Choroid plexus epithelial cell (primary cell): ENCODE measurements at regions not wholly inside any gene's neighbourhood (a gene's known extent, or its start where the extent isn't known, plus 50 kb on each side); places are given as distances from the start of the nearest gene placed in this dataset.

Source experiments
- DNase-seq: peaks from one replicate; pipeline ENCODE4 v3.0.0-alpha.2; 2010; ENCODE audit warnings: low read depth
- H3K4me3 ChIP-seq: 2 replicates; pipeline ENCODE4 v1.5.1; 2011; ENCODE audit warnings: low read depth, mild to moderate bottlenecking, control low read depth, low read length, moderate library complexity
- CTCF ChIP-seq: conservative IDR thresholded peaks from 2 replicates; pipeline ENCODE4 v1.5.1; 2011; ENCODE audit warnings: low read depth, mild to moderate bottlenecking, control low read depth, inconsistent platforms, low read length, moderate library complexity

DNA sequence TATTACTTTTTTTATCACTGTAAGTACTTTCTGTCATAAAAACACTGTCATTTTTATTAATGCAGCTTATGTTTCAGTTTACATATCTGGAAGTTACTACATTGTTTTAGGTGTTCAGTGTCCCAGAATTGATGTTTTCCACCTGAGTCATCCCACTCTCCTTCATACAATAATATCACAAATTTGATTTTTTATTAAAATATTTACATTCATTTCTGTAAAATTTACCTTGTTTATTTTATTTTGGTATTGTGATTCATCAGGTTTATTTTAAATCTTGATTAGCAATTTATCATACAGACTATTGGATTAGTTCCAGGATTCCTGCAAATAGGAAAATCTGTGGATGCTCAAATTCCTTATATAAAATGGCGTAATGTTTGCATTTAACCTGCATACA is 1662.9 kb downstream of the SUCLG1 start:
- no peak for TF ChIP-seq CTCF
- H3K4me3 ChIP-seq, result no peak overlapping the region
- DNase-seq, result peak; percentile 33

DNA sequence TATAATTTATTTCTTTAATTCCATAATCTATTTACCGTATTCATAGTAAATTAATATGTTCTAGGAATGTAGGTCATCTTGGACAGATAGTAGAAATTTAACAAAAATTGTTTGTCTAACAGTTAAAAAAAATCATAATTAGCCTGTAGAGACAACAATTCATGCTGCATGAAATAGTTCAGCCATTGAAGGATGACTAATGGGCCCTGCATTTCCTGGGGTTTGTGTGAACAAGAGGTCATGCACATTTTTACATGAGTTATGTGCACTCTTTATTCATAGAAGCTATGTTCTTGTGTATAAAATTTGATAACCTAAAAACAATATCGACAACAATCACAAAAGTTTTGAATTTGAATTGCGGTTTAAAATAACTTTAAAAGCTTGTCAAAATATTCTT is 1663.6 kb downstream of the SUCLG1 start:
- H3K4me3 ChIP-seq, result no peak overlapping the region
- peak; percentile 92 for DNase-seq
- TF ChIP-seq CTCF, result no peak

DNA sequence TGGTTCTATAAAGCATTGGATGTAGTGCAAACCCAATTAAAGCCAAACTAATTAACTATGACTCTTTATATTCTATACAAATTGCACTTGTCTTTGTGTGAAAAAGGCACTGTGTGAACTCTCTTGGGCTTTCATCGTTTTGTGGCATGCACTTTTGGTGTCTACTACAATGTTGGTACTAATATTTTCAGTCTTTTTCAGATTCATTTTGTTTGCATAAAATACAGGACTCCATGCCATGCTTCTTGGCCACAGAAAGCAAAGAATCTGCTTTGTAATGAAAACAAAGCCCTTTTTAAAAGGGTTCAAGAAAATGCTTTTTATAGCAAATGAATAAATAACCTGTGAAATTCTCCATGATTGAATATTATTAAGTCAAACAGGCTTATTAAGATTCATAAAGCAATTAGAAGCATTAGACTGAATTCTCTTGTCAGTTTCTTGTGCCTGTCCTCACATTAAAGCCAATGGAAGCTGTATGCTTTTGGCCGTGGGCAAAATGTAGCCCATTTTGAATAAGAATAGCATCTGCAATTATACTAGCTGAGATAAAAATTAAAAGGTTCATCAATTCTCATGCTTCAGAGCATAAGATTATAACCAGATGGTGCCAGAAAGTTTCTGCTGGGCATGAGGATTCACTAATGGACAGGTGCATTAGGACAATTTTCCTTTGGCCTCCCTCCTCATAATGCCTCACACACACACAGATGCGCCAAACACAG is 1665.2 kb downstream of the SUCLG1 start:
- TF ChIP-seq CTCF, result no peak
- H3K4me3 ChIP-seq, result no peak overlapping the region
- no peak for DNase-seq

DNA sequence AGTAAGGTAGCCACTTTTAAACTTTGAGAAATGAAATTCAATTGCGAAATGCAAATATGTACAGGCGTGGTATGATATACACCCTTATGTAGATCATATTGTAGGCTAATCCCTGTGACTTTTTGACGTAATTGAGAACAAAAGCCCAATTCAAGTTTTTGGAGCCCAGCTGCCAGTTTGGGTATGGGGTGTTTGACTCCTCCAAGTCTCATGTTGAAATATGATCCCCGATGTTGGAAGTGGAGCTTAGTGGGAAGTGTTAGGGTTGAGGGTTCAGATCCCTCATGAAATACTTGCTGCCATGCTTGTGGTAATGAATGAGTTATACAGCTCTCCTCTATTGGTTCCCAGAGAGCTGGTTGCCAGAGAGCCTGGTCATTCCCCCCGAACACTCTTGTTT is 1666.8 kb downstream of the SUCLG1 start:
- H3K4me3 ChIP-seq, result no peak overlapping the region
- no peak for TF ChIP-seq CTCF
- DNase-seq, result no peak

- TF ChIP-seq CTCF, result peak; percentile 31
- peak overlapping the region; percentile 35 for H3K4me3 ChIP-seq
- peak; percentile 78 for DNase-seq
Observed at GRCh38 chr2:82790206-82791021, 1668.7 kb downstream of the SUCLG1 start.

GRCh38 chr2:82789851-82790205 is 1669.3 kb downstream of the SUCLG1 start:
- DNase-seq, result peak; percentile 54
- TF ChIP-seq CTCF, result no peak
- no peak overlapping the region for H3K4me3 ChIP-seq
